Esophagus squamous epithelium (tissue), 5 donors: ENCODE measurements at regions not wholly inside any gene's neighbourhood (a gene's known extent, or its start where the extent isn't known, plus 50 kb on each side); places are given as distances from the start of the nearest gene placed in this dataset.

Source experiments
- DNase-seq: peaks from one replicate; lab custom pipeline; 2025; lab: John Stamatoyannopoulos, UW
- H3K27ac ChIP-seq, 4 donors: fragments of 200-600 bp; sonication (generic); one replicate each; pipeline ENCODE4 v1.5.1; 2016 to 2019; ENCODE audit warnings: mild to moderate bottlenecking in 1 of 4
- H3K27me3 ChIP-seq, 4 donors: fragments of 200-600 bp; sonication (generic); 1 replicate in 3 of 4; 2 replicates in 1 of 4; pipeline versions ENCODE4 v1.5.1 to v1.6.0; 2017 to 2021; ENCODE audit warnings: antibody characterized with exemption in 1 of 4
- H3K36me3 ChIP-seq, 3 donors: fragments of 200-600 bp; sonication (generic); one replicate each; pipeline ENCODE4 v1.5.1; 2016 to 2019
- H3K4me1 ChIP-seq, 3 donors: fragments of 200-600 bp; sonication (generic); one replicate each; pipeline ENCODE4 v1.5.1; 2017 to 2019
- H3K4me3 ChIP-seq, 4 donors: fragments of 200-600 bp; sonication (generic); 1 replicate in 3 of 4; 2 replicates in 1 of 4; pipeline ENCODE4 v1.5.1; 2016 to 2019; ENCODE audit warnings: mild to moderate bottlenecking in 2 of 4, moderate library complexity in 1 of 4
- H3K9me3 ChIP-seq, 3 donors: fragments of 200-600 bp; sonication (generic); one replicate each; pipeline ENCODE4 v1.5.1; 2016 to 2019
- POLR2A ChIP-seq, 4 donors: fragments of 450-650 bp; IDR thresholded peaks; one replicate each; pipeline ENCODE4 v1.6.1; 2017; ENCODE audit warnings: antibody characterized with exemption in 4 of 4, mild to moderate bottlenecking in 4 of 4, moderate library complexity in 3 of 4
- WGBS, 2 donors: methylation state at CpG; one replicate each; pipeline ENCODE4 v1.1.5; 2018; 5-methylcytosine and 5-hydroxymethylcytosine counted together
- intact Hi-C: fragments of 100-400 bp; cut with DNase I; formaldehyde crosslinking; loops from one replicate; pipeline ENCODE4 v1.15.0; 2022
- TF ChIP-seq, protein P1 (sequence below), 6 experiments: fragments of 450-650 bp in 4 of 6; fragments of 200-600 bp in 2 of 6; sonication (generic) in 2 of 6; IDR thresholded peaks; one replicate each; pipeline ENCODE4 v1.5.1; 2016 to 2019; ENCODE audit warnings: antibody characterized with exemption in 6 of 6, mild to moderate bottlenecking in 4 of 6, moderate library complexity in 4 of 6
- donor health status: DM: yes; HTN: yes; CAD: no.

DNA sequence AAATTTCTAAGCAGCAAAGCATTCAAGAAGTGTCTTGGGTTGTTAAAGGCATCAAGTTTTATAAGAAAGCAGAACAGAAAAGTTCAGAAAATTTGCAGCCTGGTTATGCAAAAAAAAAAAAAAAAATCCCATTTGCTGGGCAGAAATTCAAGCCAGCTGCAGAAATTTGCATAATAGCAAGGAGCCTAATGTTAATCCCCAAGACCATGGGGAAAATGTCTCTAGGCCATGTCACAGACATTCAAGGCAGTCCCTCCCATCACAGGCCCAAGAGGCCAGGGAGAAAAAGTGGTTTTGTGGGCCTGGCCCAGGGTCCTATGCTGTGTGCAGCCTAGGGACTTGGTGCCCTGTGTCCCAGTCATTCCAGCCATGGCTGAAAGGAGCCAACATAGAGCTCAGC is 269.0 kb upstream of the SLC39A10 start:
- H3K4me1 ChIP-seq, result no peaks in the 10 kb centered on the region
- H3K4me3 ChIP-seq, result no peak overlapping the region
- no peak for DNase-seq
- no peak overlapping the region for H3K27ac ChIP-seq
- H3K9me3 ChIP-seq, result no peaks in the 10 kb centered on the region
- intact Hi-C loops, result no loop called here
- H3K36me3 ChIP-seq, result no peaks in the 10 kb centered on the region
- TF ChIP-seq, protein P1, sequence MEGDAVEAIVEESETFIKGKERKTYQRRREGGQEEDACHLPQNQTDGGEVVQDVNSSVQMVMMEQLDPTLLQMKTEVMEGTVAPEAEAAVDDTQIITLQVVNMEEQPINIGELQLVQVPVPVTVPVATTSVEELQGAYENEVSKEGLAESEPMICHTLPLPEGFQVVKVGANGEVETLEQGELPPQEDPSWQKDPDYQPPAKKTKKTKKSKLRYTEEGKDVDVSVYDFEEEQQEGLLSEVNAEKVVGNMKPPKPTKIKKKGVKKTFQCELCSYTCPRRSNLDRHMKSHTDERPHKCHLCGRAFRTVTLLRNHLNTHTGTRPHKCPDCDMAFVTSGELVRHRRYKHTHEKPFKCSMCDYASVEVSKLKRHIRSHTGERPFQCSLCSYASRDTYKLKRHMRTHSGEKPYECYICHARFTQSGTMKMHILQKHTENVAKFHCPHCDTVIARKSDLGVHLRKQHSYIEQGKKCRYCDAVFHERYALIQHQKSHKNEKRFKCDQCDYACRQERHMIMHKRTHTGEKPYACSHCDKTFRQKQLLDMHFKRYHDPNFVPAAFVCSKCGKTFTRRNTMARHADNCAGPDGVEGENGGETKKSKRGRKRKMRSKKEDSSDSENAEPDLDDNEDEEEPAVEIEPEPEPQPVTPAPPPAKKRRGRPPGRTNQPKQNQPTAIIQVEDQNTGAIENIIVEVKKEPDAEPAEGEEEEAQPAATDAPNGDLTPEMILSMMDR (IDR thresholded peaks at IDR 0.05), result no peak
- TF ChIP-seq POLR2A (IDR thresholded peaks at IDR 0.05), result no peak
- H3K27me3 ChIP-seq, result no peaks in the 10 kb centered on the region

DNA sequence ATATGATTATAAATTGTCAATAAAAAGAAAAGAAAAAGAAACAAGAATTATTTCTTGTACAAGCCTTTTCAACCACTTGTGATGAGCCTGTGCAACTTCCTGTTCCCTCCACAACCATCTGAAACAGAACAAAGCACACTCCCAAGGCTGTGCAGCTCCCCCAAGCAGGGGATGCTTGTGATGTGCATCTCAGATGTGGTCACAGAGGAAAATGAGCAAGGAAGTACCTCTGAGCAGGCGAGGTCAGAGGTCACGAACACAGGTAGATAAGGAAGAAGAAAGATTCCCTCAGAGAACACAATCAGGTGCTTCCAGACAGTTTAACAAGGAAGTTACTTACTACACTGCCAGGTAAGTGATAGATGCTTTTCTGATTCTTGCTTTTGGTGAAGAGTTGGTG is 274.8 kb upstream of the SLC39A10 start:
- Histone ChIP-seq H3K4me1 (no peaks in the 10 kb centered on the region), H3K9me3 (no peaks in the 10 kb centered on the region), H3K27me3 (no peaks in the 10 kb centered on the region), H3K27ac (no peak overlapping the region), H3K4me3 (no peak overlapping the region), H3K36me3 (no peaks in the 10 kb centered on the region)
- DNase-seq, result no peak
- TF ChIP-seq, protein P1 (IDR thresholded peaks at IDR 0.05), result no peak
- TF ChIP-seq POLR2A (IDR thresholded peaks at IDR 0.05), result no peak
- WGBS, 2 donors, result 25 to 29% methylated on average over 2 of the region's 2 CpGs
- intact Hi-C loops, result no loop called here

DNA sequence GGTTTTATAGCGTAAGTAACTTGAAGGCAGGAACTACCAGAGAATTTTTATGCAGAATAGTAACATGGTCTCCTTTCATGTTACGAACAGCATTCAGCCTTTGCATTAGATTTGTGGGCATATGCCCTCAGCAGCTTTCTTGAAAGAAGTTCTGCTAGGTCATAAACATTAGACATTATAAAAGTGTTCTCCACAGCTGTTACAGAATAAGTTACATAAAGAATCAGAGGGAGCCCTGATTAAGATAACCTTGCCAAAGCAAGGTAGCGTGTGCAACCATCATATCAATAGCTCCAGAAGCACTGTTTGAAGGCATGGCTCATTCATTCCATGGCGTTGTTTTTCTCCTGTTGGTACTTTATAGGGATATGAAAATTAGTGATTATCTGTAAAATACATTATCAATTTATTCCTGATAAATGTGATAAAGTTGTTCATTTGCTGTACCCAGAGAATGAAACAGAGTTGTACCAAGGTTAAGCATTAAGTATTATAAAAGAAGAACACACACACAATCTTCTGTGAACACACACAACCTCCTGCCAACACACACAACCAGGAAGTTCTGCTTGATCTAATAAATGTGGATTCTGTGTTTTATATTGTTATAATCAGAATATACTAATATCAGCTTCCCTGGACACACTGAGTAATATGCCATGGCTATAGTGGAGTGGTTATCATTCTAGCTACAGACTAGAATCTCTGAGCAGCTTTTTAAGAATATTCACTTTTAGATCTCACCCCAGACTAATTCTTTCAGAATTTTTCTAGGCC is 286.7 kb upstream of the SLC39A10 start:
- intact Hi-C loops, result no loop called here
- no peaks in the 10 kb centered on the region for H3K9me3 ChIP-seq
- no peaks in the 10 kb centered on the region for H3K27me3 ChIP-seq
- no peak for DNase-seq
- H3K27ac ChIP-seq, result no peak overlapping the region
- WGBS, 2 donors, result 97% methylated on average over 4 of the region's 4 CpGs
- H3K4me1 ChIP-seq, result no peaks in the 10 kb centered on the region
- TF ChIP-seq POLR2A (IDR thresholded peaks at IDR 0.05), result no peak
- TF ChIP-seq, protein P1 (IDR thresholded peaks at IDR 0.05), result no peak
- H3K36me3 ChIP-seq, result no peaks in the 10 kb centered on the region
- no peak overlapping the region for H3K4me3 ChIP-seq

DNA sequence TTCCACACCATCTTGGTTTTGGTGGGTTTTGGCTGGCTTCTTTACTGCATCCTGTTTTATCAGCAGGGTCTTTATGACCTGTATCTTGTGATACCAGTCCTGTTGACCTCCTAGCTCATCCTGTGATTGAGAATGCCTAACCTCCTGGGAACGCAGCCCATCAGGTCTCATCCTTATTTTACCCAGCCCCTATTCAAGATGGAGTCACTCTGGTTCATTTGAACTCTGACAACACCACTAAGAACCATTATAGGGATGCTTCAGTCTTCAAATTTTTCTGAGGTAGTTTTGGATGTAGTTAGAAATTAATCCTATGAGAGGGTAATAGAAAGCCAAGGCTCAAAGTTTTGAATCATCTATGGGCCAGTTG is 287.8 kb upstream of the SLC39A10 start:
- 0% methylated on average over 1 of the region's 1 CpG for WGBS, 2 donors
- Histone ChIP-seq H3K27me3 (no peaks in the 10 kb centered on the region), H3K27ac (no peak overlapping the region), H3K9me3 (peaks cover 0 to 5% (median 0%) of the 10 kb centered on the region in 3 donors), H3K4me1 (no peaks in the 10 kb centered on the region), H3K36me3 (no peaks in the 10 kb centered on the region), H3K4me3 (no peak overlapping the region)
- no peak for TF ChIP-seq POLR2A (IDR thresholded peaks at IDR 0.05)
- TF ChIP-seq, protein P1 (IDR thresholded peaks at IDR 0.05), result no peak
- DNase-seq, result no peak
- intact Hi-C loops, result no loop called here

DNA sequence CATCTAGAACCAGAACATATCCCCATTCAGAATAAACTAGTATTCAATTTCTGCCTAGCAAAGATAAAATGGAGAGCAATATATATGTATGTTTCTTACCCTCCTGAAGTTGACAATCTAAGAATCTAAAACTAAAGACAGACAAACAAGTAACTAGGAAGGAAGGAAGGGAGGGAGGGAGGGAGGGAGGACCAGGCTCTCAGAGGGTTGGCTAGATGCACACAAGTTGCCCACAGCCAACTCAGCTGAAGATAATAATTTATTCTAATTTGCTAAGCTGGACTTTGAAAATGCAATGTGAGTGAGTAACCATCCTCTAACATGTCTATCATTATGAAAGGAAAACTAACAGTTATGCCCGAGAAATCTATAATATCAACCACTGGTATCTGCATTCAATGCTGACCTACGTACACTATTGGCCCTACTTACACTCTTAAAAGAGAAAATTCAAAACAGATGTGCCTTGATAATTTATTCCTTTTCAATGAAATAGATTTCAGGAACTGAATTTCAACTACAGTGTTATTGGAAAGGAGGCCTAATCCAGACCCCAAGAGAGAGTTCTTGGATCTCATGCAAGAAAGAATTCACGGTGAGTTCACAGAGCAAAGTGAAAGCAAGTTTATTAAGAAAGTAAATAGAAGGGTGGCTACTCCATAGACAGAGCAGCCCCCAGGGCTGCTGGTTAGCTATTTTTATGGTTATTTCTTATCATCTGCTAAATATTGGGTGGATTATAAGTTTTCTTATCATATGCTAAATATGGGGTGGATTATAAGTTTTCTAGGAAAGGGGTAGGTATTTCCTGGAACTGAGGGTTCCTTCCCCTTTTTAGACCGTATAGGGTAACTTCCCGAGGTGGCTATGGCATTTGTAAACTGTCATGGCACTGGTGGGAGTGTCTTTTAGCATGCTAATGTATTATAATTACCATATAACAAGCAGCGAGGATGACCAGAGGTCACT is 288.5 kb upstream of the SLC39A10 start:
- intact Hi-C loops, result no loop called here
- Histone ChIP-seq H3K4me1 (no peaks in the 10 kb centered on the region), H3K4me3 (no peak overlapping the region), H3K27me3 (no peaks in the 10 kb centered on the region), H3K9me3 (peaks cover 0 to 5% (median 0%) of the 10 kb centered on the region in 3 donors), H3K36me3 (no peaks in the 10 kb centered on the region), H3K27ac (no peak overlapping the region)
- TF ChIP-seq POLR2A (IDR thresholded peaks at IDR 0.05), result no peak
- TF ChIP-seq, protein P1 (IDR thresholded peaks at IDR 0.05), result no peak
- WGBS, 2 donors, result 79 to 82% methylated on average over 6 of the region's 6 CpGs
- DNase-seq, result no peak
